Endothelial cell (in vitro differentiated cells): ENCODE measurements at regions not wholly inside any gene's neighbourhood (a gene's known extent, or its start where the extent isn't known, plus 50 kb on each side); places are given as distances from the start of the nearest gene placed in this dataset.

Experiments used
- DNase-seq: peaks from one replicate; pipeline ENCODE4 v3.0.0; 2021; ENCODE audit warnings: low spot score
- H3K27ac Mint-ChIP-seq: one replicate; pipeline ENCODE4 v1.8.0; 2021; ENCODE audit warnings: mixed read lengths, inconsistent platforms; ENCODE audit not compliant: unreplicated experiment
- H3K27me3 Mint-ChIP-seq: one replicate; pipeline ENCODE4 v1.8.0; 2021; ENCODE audit warnings: mild to moderate bottlenecking, moderate library complexity, mixed read lengths, inconsistent platforms; ENCODE audit not compliant: unreplicated experiment
- H3K36me3 Mint-ChIP-seq: one replicate; pipeline ENCODE4 v1.8.0; 2021; ENCODE audit warnings: mild to moderate bottlenecking, low read depth, mixed read lengths, inconsistent platforms; ENCODE audit not compliant: unreplicated experiment
- H3K4me1 Mint-ChIP-seq: one replicate; pipeline ENCODE4 v1.8.0; 2021; ENCODE audit warnings: mild to moderate bottlenecking, mixed read lengths, inconsistent platforms; ENCODE audit not compliant: unreplicated experiment
- H3K4me3 Mint-ChIP-seq: one replicate; pipeline ENCODE4 v1.8.0; 2021; ENCODE audit warnings: mild to moderate bottlenecking, mixed read lengths, inconsistent platforms; ENCODE audit not compliant: unreplicated experiment
- H3K9me3 Mint-ChIP-seq: one replicate; pipeline ENCODE4 v1.8.0; 2021; ENCODE audit warnings: mixed read lengths, inconsistent platforms; ENCODE audit not compliant: unreplicated experiment
- TF ChIP-seq, protein P1 (sequence below): fragments of 200-600 bp; sonication (generic); IDR thresholded peaks from one replicate; pipeline ENCODE4 v1.5.0; 2021; ENCODE audit warnings: antibody characterized with exemption; ENCODE audit not compliant: unreplicated experiment

DNA sequence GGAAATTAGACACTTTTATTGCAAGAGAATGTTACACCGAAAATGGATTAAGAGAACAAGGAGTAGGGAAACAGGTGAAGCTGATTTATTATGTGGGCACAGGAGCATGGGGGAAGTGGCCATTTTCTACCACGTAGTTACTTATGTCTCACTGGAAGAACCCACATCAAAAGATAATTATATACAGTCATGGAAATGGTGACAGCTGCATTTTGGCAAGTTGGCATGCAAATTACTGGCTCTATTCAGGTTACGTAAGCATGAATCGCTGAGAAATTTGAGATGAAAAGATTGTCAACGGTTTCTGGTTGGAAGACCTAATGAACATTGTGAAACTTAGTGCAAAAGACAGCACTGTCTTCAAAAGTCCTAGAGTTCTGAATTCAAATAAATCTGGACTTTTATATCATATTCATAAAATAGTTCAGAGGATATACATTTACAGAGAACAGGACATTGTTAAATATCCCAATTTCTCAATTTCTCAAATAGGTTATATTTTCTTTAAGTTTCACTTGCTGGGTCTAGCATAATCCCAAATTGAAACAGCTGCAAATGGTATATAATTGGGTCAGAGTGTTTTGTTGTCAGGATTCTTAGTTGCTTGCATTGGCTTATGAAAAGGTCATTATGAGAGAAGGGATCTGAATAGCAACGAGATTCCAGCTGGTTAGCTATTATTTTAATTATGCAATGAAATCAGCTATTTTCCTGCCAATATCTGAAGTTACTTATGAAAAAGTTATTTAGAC lies 567.8 kb downstream of the ZPLD1 start:
- H3K4me3 Mint-ChIP-seq: no peak overlapping the region
- TF ChIP-seq, protein P1, sequence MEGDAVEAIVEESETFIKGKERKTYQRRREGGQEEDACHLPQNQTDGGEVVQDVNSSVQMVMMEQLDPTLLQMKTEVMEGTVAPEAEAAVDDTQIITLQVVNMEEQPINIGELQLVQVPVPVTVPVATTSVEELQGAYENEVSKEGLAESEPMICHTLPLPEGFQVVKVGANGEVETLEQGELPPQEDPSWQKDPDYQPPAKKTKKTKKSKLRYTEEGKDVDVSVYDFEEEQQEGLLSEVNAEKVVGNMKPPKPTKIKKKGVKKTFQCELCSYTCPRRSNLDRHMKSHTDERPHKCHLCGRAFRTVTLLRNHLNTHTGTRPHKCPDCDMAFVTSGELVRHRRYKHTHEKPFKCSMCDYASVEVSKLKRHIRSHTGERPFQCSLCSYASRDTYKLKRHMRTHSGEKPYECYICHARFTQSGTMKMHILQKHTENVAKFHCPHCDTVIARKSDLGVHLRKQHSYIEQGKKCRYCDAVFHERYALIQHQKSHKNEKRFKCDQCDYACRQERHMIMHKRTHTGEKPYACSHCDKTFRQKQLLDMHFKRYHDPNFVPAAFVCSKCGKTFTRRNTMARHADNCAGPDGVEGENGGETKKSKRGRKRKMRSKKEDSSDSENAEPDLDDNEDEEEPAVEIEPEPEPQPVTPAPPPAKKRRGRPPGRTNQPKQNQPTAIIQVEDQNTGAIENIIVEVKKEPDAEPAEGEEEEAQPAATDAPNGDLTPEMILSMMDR: no peak
- H3K9me3 Mint-ChIP-seq: no peaks in the 10 kb centered on the region
- no peak for DNase-seq
- peaks cover 1% of the 10 kb centered on the region for H3K27me3 Mint-ChIP-seq
- no peaks in the 10 kb centered on the region for H3K4me1 Mint-ChIP-seq
- no peak overlapping the region for H3K27ac Mint-ChIP-seq
- no peaks in the 10 kb centered on the region for H3K36me3 Mint-ChIP-seq

DNA sequence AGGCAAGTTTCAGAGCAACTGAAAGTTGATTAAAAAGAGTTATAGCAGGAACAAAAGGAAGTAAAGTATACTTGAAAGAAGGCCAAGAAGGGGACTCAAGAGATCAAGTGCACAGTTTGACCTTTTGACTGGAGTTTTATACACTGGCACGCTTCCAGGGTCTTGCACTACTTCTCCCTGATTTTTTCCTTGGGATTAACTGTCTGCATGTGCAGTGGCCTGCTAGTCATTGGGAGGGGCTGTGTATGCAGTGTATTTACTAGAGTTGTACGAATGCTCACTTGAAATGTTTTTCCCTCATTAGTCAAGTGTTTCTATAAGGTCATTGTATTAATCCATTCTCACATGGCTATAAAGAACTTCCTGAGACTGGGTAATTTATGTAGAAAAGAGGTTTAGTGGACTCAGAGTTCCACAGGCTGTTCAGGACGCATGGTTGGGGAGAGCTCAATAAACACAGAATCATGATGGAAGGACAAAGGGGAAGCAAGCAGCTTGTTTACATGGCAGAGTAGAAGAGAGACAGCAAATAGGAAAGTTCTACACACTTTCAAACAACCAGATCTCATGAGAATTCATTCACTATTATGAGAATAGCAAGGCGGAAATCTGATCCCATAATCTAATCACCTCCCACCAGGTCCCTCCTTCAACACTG lies 571.8 kb downstream of the ZPLD1 start:
- Mint-ChIP-seq H3K9me3 (no peaks in the 10 kb centered on the region), H3K4me1 (no peaks in the 10 kb centered on the region), H3K36me3 (no peaks in the 10 kb centered on the region), H3K27ac (no peak overlapping the region), H3K27me3 (peaks cover 1% of the 10 kb centered on the region), H3K4me3 (no peak overlapping the region)
- DNase-seq: no peak
- TF ChIP-seq, protein P1: no peak

DNA sequence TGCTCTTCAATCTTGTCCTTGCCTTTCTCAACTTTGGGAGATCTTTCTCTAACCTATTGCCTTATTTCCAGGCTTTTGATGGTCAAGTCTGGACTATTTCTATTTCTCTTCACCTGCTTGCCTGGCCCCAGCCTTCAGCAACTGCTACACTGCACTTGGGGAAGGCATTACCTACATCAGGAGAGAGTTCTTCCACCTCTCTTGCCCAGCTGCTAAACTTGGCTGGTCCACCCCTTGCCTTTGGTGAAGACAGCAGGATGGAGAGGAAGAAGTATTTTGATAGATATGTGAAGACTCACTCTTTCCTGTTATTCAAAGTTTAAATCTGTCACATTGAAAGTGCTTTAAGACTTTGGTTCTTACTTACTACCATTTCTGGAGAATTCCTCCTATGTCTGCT lies 574.8 kb downstream of the ZPLD1 start:
- Mint-ChIP-seq H3K27ac (no peak overlapping the region), H3K36me3 (no peaks in the 10 kb centered on the region), H3K9me3 (no peaks in the 10 kb centered on the region), H3K4me3 (no peak overlapping the region), H3K4me1 (no peaks in the 10 kb centered on the region), H3K27me3 (no peaks in the 10 kb centered on the region)
- DNase-seq: no peak
- TF ChIP-seq, protein P1: no peak

DNA sequence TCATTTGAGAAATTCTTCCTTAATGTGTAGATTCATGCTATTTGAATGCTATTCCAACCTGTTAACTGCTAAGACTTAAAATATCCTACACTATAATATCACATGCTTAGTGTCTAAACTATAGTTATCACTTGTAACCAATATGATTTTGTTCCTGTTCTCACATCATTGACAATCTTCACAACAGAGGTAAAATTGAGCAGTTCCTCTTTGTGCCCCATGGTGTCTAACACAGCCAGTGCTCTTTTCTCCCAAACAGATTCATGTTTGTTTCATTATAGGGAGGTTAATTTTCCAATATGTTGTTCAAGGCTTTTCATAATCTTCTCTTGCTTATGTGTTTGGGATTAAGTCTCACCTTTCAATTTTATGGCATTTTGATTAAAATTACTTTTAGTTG lies 591.1 kb downstream of the ZPLD1 start:
- peaks cover 2% of the 10 kb centered on the region for H3K27me3 Mint-ChIP-seq
- no peaks in the 10 kb centered on the region for H3K4me1 Mint-ChIP-seq
- no peak overlapping the region for H3K27ac Mint-ChIP-seq
- no peak for DNase-seq
- H3K4me3 Mint-ChIP-seq: no peak overlapping the region
- TF ChIP-seq, protein P1: no peak
- H3K9me3 Mint-ChIP-seq: no peaks in the 10 kb centered on the region
- H3K36me3 Mint-ChIP-seq: no peaks in the 10 kb centered on the region

DNA sequence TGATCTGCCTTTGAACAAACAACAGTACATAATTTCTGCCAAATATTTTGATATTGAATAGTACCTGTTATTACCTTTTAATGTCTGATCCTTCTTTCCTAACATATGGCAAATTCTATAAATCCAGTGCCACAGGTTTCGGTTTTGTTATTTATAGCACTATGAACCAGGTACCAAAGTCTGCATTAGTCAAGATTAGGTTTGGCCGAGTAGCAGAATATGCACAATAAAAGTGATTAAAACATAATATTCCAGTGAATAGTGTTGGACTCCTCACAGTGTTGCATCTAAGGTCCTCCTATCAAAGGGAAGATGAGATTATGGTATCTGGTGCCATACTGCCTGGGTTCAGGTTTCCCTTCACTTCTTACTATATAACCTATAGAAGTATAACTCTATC lies 599.0 kb downstream of the ZPLD1 start:
- TF ChIP-seq, protein P1: no peak
- Mint-ChIP-seq H3K9me3 (no peaks in the 10 kb centered on the region), H3K4me3 (no peak overlapping the region), H3K4me1 (no peaks in the 10 kb centered on the region), H3K27me3 (no peaks in the 10 kb centered on the region), H3K36me3 (no peaks in the 10 kb centered on the region), H3K27ac (no peak overlapping the region)
- no peak for DNase-seq
